AML-193 (cell line): ENCODE measurements at regions not wholly inside any gene's neighbourhood (a gene's known extent, or its start where the extent isn't known, plus 50 kb on each side); places are given as distances from the start of the nearest gene placed in this dataset.

ENCODE experiments used
- DNase-seq, 2 experiments: peaks; one replicate each; lab custom pipeline; 2025; lab: John Stamatoyannopoulos, UW

- DNase-seq = no peak
These were observed 343.2 kb downstream of the FRK start for GRCh38 chr6:115717472-115717871.

- no peak for DNase-seq
These were observed 343.6 kb downstream of the FRK start for GRCh38 chr6:115717062-115717461.

GRCh38 chr6:115712291-115712961 lies 348.3 kb downstream of the FRK start:
- no peak for DNase-seq

- DNase-seq = no peak
These were observed 351.8 kb downstream of the FRK start for GRCh38 chr6:115708850-115709249.

- no peak for DNase-seq
These were observed 353.7 kb downstream of the FRK start for GRCh38 chr6:115706981-115707380.

- DNase-seq = no peak
These were observed 354.4 kb downstream of the FRK start for GRCh38 chr6:115706324-115706723.

- no peak for DNase-seq
These were observed 356.7 kb downstream of the FRK start for GRCh38 chr6:115704028-115704427.

GRCh38 chr6:115691433-115691832 lies 369.3 kb downstream of the FRK start:
- DNase-seq = no peak

GRCh38 chr6:115690854-115691253 lies 369.8 kb downstream of the FRK start:
- DNase-seq = no peak

- DNase-seq = no peak
These were observed 378.5 kb downstream of the FRK start for GRCh38 chr6:115681978-115682775.

GRCh38 chr6:115680621-115681020 lies 380.1 kb downstream of the FRK start:
- DNase-seq = no peak

- no peak for DNase-seq
These were observed 383.5 kb downstream of the FRK start for GRCh38 chr6:115677198-115677597.

GRCh38 chr6:115675443-115675842 lies 385.2 kb downstream of the FRK start:
- no peak for DNase-seq

GRCh38 chr6:115668781-115669180 lies 391.9 kb downstream of the FRK start:
- no peak for DNase-seq

GRCh38 chr6:115668211-115668610 lies 392.5 kb downstream of the FRK start:
- DNase-seq = no peak

GRCh38 chr6:115667478-115668026 lies 393.1 kb downstream of the FRK start:
- DNase-seq = no peak

- no peak for DNase-seq
These were observed 393.7 kb downstream of the FRK start for GRCh38 chr6:115666997-115667396.

- no peak for DNase-seq
These were observed 395.4 kb downstream of the FRK start for GRCh38 chr6:115665310-115665709.

- no peak for DNase-seq
These were observed 397.0 kb downstream of the FRK start for GRCh38 chr6:115663681-115664080.

- no peak for DNase-seq
These were observed 416.9 kb downstream of the FRK start for GRCh38 chr6:115643762-115644161.

GRCh38 chr6:115634887-115635286 lies 425.8 kb downstream of the FRK start:
- no peak for DNase-seq

GRCh38 chr6:115634131-115634530 lies 426.6 kb downstream of the FRK start:
- no peak for DNase-seq

GRCh38 chr6:115631028-115631427 lies 429.7 kb downstream of the FRK start:
- no peak for DNase-seq
